ENCODE measurements at regions not wholly inside any gene's neighbourhood (a gene's known extent, or its start where the extent isn't known, plus 50 kb on each side); places are given as distances from the start of the nearest gene placed in this dataset.
A peak's percentile ranks its signal among the peaks of the same experiment; 100 is the strongest.

DNA sequence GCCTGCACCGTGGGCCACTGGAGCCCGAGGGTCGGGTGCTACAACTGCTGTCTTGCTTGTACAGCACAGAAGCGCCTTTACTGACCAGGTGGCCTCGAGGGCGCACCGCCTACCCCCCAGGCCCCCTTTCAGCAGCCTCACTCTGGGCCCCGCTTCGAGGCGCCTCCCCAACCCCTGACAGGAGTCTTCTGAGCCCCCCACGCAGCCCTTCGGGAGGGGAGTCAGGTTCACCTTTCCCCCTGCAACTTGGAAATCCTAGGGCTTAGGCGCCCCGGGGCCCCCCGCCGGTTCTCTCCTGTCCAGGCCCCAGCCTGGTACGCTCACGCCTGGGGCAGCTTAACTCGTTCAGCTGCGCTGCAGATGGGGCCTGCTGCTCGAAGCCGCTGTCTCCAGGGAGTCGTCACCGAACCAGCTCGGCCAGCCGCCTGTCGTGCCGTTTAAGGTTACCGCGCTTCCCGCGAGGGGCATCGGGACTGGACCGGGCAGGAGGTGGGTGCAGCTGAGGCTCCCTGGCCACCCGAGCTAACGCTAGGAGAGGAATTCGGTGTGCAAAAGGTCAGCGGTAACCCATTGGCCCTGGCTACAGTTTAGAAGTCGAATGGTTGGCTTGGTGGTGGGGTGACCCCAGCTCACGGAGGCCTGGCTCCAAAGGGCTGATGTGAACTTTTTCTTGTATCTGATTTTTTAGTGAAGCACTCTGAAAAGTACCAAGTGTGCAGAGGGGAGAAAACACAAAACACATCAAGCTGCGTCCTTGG is 58.9 kb upstream of the BCOR start:
- no peak overlapping the region for H2AFZ ChIP-seq (ENCODE audit: insufficient read depth, low read depth, low read length, poor library complexity, severe bottlenecking)
- DNase-seq = no peak
- no peaks in the 10 kb centered on the region for H3K27me3 Mint-ChIP-seq
- H3K9me3 ChIP-seq (ENCODE audit: control extremely low read depth in 1 of 3, control insufficient read depth in 2 of 3, insufficient read depth in 1 of 3, low read length in 2 of 3) = no peaks in the 10 kb centered on the region
- no peak overlapping the region for H3K27ac ChIP-seq (ENCODE audit: low read length in 2 of 2)
- H3K4me3 ChIP-seq (ENCODE audit: control extremely low read depth in 1 of 5, extremely low read depth in 1 of 5, insufficient read depth in 1 of 5, low read depth in 2 of 5, low read length in 4 of 5) = no peak overlapping the region
- ChIA-PET CTCF (interaction anchor here (1.1 to 1.4 kb wide), 3 partner anchors 12 to 102 kb away, joined by 3 to 8 read pairs (median 6); no protein-coding TSS in a partner anchor), POLR2A (interaction anchor here (0.6 kb wide), 1 partner anchor 107 kb away, joined by 3 read pairs; no protein-coding TSS in a partner anchor)
- H3K4me1 Mint-ChIP-seq = peaks cover 23% of the 10 kb centered on the region
- H3K36me3 ChIP-seq (replicated peaks in 1 of 2; ENCODE audit: control extremely low read depth in 1 of 2, control insufficient read depth in 1 of 2, extremely low read depth in 1 of 2, insufficient read depth in 2 of 2, low read length in 1 of 2) = no peaks in the 10 kb centered on the region
- no peaks in the 10 kb centered on the region for H3K9me3 Mint-ChIP-seq (ENCODE audit: insufficient read depth)
- H3K9ac ChIP-seq (ENCODE audit: low read length) = no peak overlapping the region
- H3K4me3 Mint-ChIP-seq = peak overlapping the region; percentile 74
- TF ChIP-seq EZH2 (IDR thresholded peaks at IDR 0.05; ENCODE audit: borderline replicate concordance, insufficient read depth, low read depth, low read length, poor library complexity, severe bottlenecking) = no peak
- TF ChIP-seq, protein P1, sequence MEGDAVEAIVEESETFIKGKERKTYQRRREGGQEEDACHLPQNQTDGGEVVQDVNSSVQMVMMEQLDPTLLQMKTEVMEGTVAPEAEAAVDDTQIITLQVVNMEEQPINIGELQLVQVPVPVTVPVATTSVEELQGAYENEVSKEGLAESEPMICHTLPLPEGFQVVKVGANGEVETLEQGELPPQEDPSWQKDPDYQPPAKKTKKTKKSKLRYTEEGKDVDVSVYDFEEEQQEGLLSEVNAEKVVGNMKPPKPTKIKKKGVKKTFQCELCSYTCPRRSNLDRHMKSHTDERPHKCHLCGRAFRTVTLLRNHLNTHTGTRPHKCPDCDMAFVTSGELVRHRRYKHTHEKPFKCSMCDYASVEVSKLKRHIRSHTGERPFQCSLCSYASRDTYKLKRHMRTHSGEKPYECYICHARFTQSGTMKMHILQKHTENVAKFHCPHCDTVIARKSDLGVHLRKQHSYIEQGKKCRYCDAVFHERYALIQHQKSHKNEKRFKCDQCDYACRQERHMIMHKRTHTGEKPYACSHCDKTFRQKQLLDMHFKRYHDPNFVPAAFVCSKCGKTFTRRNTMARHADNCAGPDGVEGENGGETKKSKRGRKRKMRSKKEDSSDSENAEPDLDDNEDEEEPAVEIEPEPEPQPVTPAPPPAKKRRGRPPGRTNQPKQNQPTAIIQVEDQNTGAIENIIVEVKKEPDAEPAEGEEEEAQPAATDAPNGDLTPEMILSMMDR (IDR thresholded peaks at IDR 0.05) = no peak
- no peaks in the 10 kb centered on the region for H3K27me3 ChIP-seq (replicated peaks in 1 of 4; ENCODE audit: control extremely low read depth in 1 of 4, control insufficient read depth in 3 of 4, insufficient read depth in 4 of 4, low read length in 3 of 4)
- ATAC-seq (ENCODE audit: low read depth) = no peak
- intact Hi-C loops (cut with micrococcal nuclease) = no loop called here
- no peaks in the 10 kb centered on the region for H3K79me2 ChIP-seq (ENCODE audit: control insufficient read depth, insufficient read depth, low read length)
- H3K4me1 ChIP-seq (ENCODE audit: control insufficient read depth in 2 of 2, insufficient read depth in 2 of 2, low read length in 2 of 2) = peaks cover 17 to 41% of the 10 kb centered on the region in 2 donors
- H4K20me1 ChIP-seq (ENCODE audit: control insufficient read depth, insufficient read depth, low read length, poor library complexity, severe bottlenecking) = peaks cover 2% of the 10 kb centered on the region
- H3K27ac Mint-ChIP-seq = no peak overlapping the region
- no peak overlapping the region for H3K4me2 ChIP-seq (replicated peaks; ENCODE audit: low read depth, low read length, poor library complexity, severe bottlenecking)
- WGBS (ENCODE audit: insufficient coverage) = 99% methylated on average over 35 of the region's 41 CpGs
